ENCODE measurements at regions not wholly inside any gene's neighbourhood (a gene's known extent, or its start where the extent isn't known, plus 50 kb on each side); places are given as distances from the start of the nearest gene placed in this dataset.
"Not testable (repeated sequence)": the region's sequence is repeated elsewhere in the genome, so short reads cannot be mapped to it uniquely, and the experiment has no call there.

DNA sequence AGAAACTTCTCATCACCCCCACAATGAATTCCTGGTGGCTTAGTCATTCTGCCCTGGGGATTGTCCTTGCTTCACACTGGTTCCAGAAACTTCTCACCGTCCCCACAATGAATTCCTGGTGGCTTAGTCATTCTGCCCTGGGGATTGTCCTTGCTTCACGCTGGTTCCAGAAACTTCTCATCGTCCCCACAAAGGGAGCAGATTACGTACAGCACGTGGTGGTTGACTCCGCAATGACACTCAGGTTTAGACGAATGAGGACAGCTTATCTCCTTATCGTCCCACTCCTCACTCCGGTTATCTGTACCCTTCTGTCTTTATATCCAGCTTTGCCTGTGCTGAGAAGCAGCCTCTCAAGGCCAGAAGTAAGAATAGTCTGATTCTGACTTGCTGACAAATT lies 273.4 kb downstream of the ASMT start:
- TF ChIP-seq CTCF (IDR thresholded peaks at IDR 0.05; ENCODE audit: borderline replicate concordance, extremely low read depth, low read length, poor library complexity, severe bottlenecking); EZH2 (IDR thresholded peaks at IDR 0.05; ENCODE audit: borderline replicate concordance, low read depth, low read length, severe bottlenecking): not testable (repeated sequence)
